Testis (tissue), 2 donors: ENCODE measurements at regions not wholly inside any gene's neighbourhood (a gene's known extent, or its start where the extent isn't known, plus 50 kb on each side); places are given as distances from the start of the nearest gene placed in this dataset.

ENCODE experiments used
- CTCF ChIP-seq, 3 experiments: fragments of 450-650 bp in 2 of 3; fragments of 200-600 bp in 1 of 3; sonication (generic) in 1 of 3; IDR thresholded peaks; one replicate each; pipeline ENCODE4 v1.5.1; 2016 to 2019; ENCODE audit warnings: antibody characterized with exemption in 3 of 3, mild to moderate bottlenecking in 2 of 3, moderate library complexity in 1 of 3
- POLR2A ChIP-seq: fragments of 450-650 bp; IDR thresholded peaks from one replicate; pipeline ENCODE4 v1.6.1; 2017; ENCODE audit warnings: antibody characterized with exemption, mild to moderate bottlenecking, moderate library complexity

GRCh38 chr13:87259479-87260083, 411.6 kb upstream of the SLITRK5 start:
- TF ChIP-seq CTCF (IDR thresholded peaks at IDR 0.05) (no peak), POLR2A (no peak)
